H9 (cell line): ENCODE measurements at regions not wholly inside any gene's neighbourhood (a gene's known extent, or its start where the extent isn't known, plus 50 kb on each side); places are given as distances from the start of the nearest gene placed in this dataset.

ENCODE experiments used
- DNase-seq: peaks from one replicate; pipeline ENCODE4 v3.0.0-alpha.2; 2017
- H2AFZ ChIP-seq: one replicate; pipeline ENCODE4 v1.6.1; 2013; ENCODE audit warnings: mild to moderate bottlenecking, low read length, control low read depth, moderate library complexity
- H2AK5ac ChIP-seq: 2 replicates; pipeline ENCODE4 v1.6.1; 2013; ENCODE audit warnings: low read length, control low read depth, mixed read lengths; ENCODE audit not compliant: insufficient read length
- H2BK120ac ChIP-seq: one replicate; pipeline ENCODE4 v1.6.1; 2013; ENCODE audit warnings: low read depth, mild to moderate bottlenecking, low read length, control low read depth, inconsistent platforms; ENCODE audit not compliant: poor library complexity, severe bottlenecking
- H2BK12ac ChIP-seq: 2 replicates; pipeline ENCODE4 v1.6.1; 2013; ENCODE audit warnings: low read length, control low read depth, mixed read lengths, low read depth; ENCODE audit not compliant: insufficient read length
- H2BK15ac ChIP-seq: 2 replicates; pipeline ENCODE4 v1.6.1; 2013; ENCODE audit warnings: low read depth, low read length, control low read depth
- H2BK20ac ChIP-seq: one replicate; pipeline ENCODE4 v1.6.1; 2013; ENCODE audit warnings: low read depth, mild to moderate bottlenecking, low read length, control low read depth, inconsistent platforms; ENCODE audit not compliant: poor library complexity, severe bottlenecking
- H2BK5ac ChIP-seq: 2 replicates; pipeline ENCODE4 v1.6.1; 2013; ENCODE audit warnings: low read length, control low read depth, mixed read lengths; ENCODE audit not compliant: insufficient read length
- H3K14ac ChIP-seq: 2 replicates; pipeline ENCODE4 v1.6.1; 2013; ENCODE audit warnings: low read length, control low read depth; ENCODE audit not compliant: insufficient read depth
- H3K18ac ChIP-seq: 2 replicates; pipeline ENCODE4 v1.6.1; 2013; ENCODE audit warnings: low read depth, mild to moderate bottlenecking, mixed read lengths, low read length, control low read depth; ENCODE audit not compliant: insufficient read length
- H3K23ac ChIP-seq: 2 replicates; pipeline ENCODE4 v1.6.1; 2013; ENCODE audit warnings: low read length, control low read depth, mixed read lengths, low read depth; ENCODE audit not compliant: insufficient read length
- H3K23me2 ChIP-seq: 2 replicates; pipeline ENCODE4 v1.6.1; 2013; ENCODE audit warnings: low read depth, mild to moderate bottlenecking, mixed read lengths, low read length, control low read depth; ENCODE audit not compliant: insufficient read length, poor library complexity, severe bottlenecking
- H3K27ac ChIP-seq: 2 replicates; pipeline ENCODE4 v1.5.1; 2013; ENCODE audit warnings: low read length, control low read depth, mixed read lengths, low read depth; ENCODE audit not compliant: insufficient read length
- H3K27me3 ChIP-seq: 2 replicates; pipeline ENCODE4 v1.6.1; 2013; ENCODE audit warnings: low read length, control low read depth, inconsistent platforms; ENCODE audit not compliant: insufficient read depth
- H3K4ac ChIP-seq: 2 replicates; pipeline ENCODE4 v1.6.1; 2013; ENCODE audit warnings: low read depth, mild to moderate bottlenecking, control low read depth, inconsistent platforms, low read length, moderate library complexity
- H3K4me1 ChIP-seq: 2 replicates; pipeline ENCODE4 v1.6.1; 2013; ENCODE audit warnings: low read length, control low read depth, inconsistent platforms; ENCODE audit not compliant: insufficient read depth
- H3K4me2 ChIP-seq: 2 replicates; pipeline ENCODE4 v1.6.1; 2013; ENCODE audit warnings: low read length, control low read depth, mixed read lengths; ENCODE audit not compliant: insufficient read length, insufficient read depth
- H3K56ac ChIP-seq: 2 replicates; pipeline ENCODE4 v1.6.1; 2013; ENCODE audit warnings: low read depth, mild to moderate bottlenecking, mixed read lengths, low read length, control low read depth; ENCODE audit not compliant: insufficient read length
- H3K79me1 ChIP-seq: 2 replicates; pipeline ENCODE4 v1.6.1; 2013; ENCODE audit warnings: low read depth, mild to moderate bottlenecking, moderate library complexity, low read length, control low read depth, inconsistent platforms; ENCODE audit not compliant: insufficient read depth, poor library complexity, severe bottlenecking
- H3K79me2 ChIP-seq: 2 replicates; pipeline ENCODE4 v1.6.1; 2013; ENCODE audit warnings: low read length, control low read depth, inconsistent platforms; ENCODE audit not compliant: insufficient read depth
- H3K9ac ChIP-seq: 2 replicates; pipeline ENCODE4 v1.6.1; 2013; ENCODE audit warnings: low read length, control low read depth, mixed read lengths; ENCODE audit not compliant: insufficient read length; ENCODE audit errors: extremely low read depth
- H3K9me3 ChIP-seq: one replicate; pipeline ENCODE4 v1.6.1; 2013; ENCODE audit warnings: low read depth, low read length, inconsistent platforms; ENCODE audit not compliant: control insufficient read depth
- H3T11ph ChIP-seq: one replicate; pipeline ENCODE4 v1.6.1; 2013; ENCODE audit warnings: mild to moderate bottlenecking, low read length, control low read depth, inconsistent platforms
- H4K20me1 ChIP-seq: one replicate; pipeline ENCODE4 v1.6.1; 2013; ENCODE audit not compliant: control insufficient read depth, insufficient read length, insufficient read depth
- H4K5ac ChIP-seq: 2 replicates; pipeline ENCODE4 v1.6.1; 2013; ENCODE audit warnings: low read depth, mild to moderate bottlenecking, mixed read lengths, low read length, control low read depth; ENCODE audit not compliant: insufficient read length
- H4K8ac ChIP-seq: replicated peaks from 2 replicates; pipeline ENCODE4 v1.6.1; 2013; ENCODE audit warnings: low read length, control low read depth, mixed read lengths, low read depth; ENCODE audit not compliant: insufficient read length
- H4K91ac ChIP-seq: 2 replicates; pipeline ENCODE4 v1.6.1; 2013; ENCODE audit warnings: low read depth, mild to moderate bottlenecking, moderate library complexity, mixed read lengths, low read length, control low read depth; ENCODE audit not compliant: insufficient read length
- H3K27ac Mint-ChIP-seq, 3 experiments: 2 replicates in 2 of 3; 3 replicates in 1 of 3; pipeline ENCODE4 v1.8.0; 2020 to 2021; ENCODE audit warnings: mixed read lengths in 3 of 3, mild to moderate bottlenecking in 1 of 3, moderate library complexity in 1 of 3
- H3K27me3 Mint-ChIP-seq: 2 replicates; pipeline ENCODE4 v1.8.0; 2021; ENCODE audit warnings: low read depth, mild to moderate bottlenecking, moderate library complexity, mixed read lengths
- H3K36me3 Mint-ChIP-seq, 3 experiments: 2 replicates in 2 of 3; 3 replicates in 1 of 3; pipeline ENCODE4 v1.8.0; 2020 to 2021; ENCODE audit warnings: low read depth in 3 of 3, mixed read lengths in 3 of 3; ENCODE audit not compliant: insufficient read depth in 1 of 3
- H3K4me1 Mint-ChIP-seq, 2 experiments: 2 replicates each; pipeline ENCODE4 v1.8.0; 2020; ENCODE audit warnings: mixed read lengths in 2 of 2
- H3K4me3 Mint-ChIP-seq, 2 experiments: 2 replicates in 1 of 2; 3 replicates in 1 of 2; pipeline ENCODE4 v1.8.0; 2020 to 2021; ENCODE audit warnings: mild to moderate bottlenecking in 2 of 2, mixed read lengths in 2 of 2, moderate library complexity in 1 of 2
- H3K9me3 Mint-ChIP-seq, 2 experiments: 2 replicates in 1 of 2; 3 replicates in 1 of 2; pipeline ENCODE4 v1.8.0; 2020; ENCODE audit warnings: mild to moderate bottlenecking in 2 of 2, mixed read lengths in 2 of 2, moderate library complexity in 1 of 2
- CTCF ChIP-seq: fragments of 200-600 bp; sonication (generic); conservative IDR thresholded peaks from 3 replicates; pipeline ENCODE4 v1.8.0; 2021; ENCODE audit warnings: antibody characterized with exemption, mild to moderate bottlenecking
- WGBS: extraction: QIAGEN DNeasy Blood & Tissue Kit; methylation state at CpG from one replicate; pipeline ENCODE4 v1.1.7; 2013; ENCODE audit warnings: missing lambda C conversion rate, low lambda C conversion rate, mixed read lengths; ENCODE audit not compliant: insufficient read length; ENCODE audit errors: extremely low coverage; 5-methylcytosine and 5-hydroxymethylcytosine counted together

- H3K79me2 ChIP-seq: no peaks in the 10 kb centered on the region
- no peak for DNase-seq
- Mint-ChIP-seq H3K9me3 (peaks cover 7 to 8% of the 10 kb centered on the region in 2 experiments; a peak in 4 of 5 replicates), H3K27ac (no peak overlapping the region), H3K4me3 (no peak overlapping the region), H3K36me3 (peaks cover 3 to 8% (median 4%) of the 10 kb centered on the region in 3 experiments), H3K27me3 (no peaks in the 10 kb centered on the region), H3K4me1 (no peaks in the 10 kb centered on the region)
- no peak overlapping the region for H2BK20ac ChIP-seq
- no peaks in the 10 kb centered on the region for H4K20me1 ChIP-seq
- H3K56ac ChIP-seq: no peak overlapping the region
- H2BK12ac ChIP-seq: no peak overlapping the region
- H2AFZ ChIP-seq: no peak overlapping the region
- no peak overlapping the region for H3K27ac ChIP-seq
- no peak overlapping the region for H4K91ac ChIP-seq
- H3K9ac ChIP-seq: no peak overlapping the region
- H3K23me2 ChIP-seq: no peaks in the 10 kb centered on the region
- no peaks in the 10 kb centered on the region for H3K9me3 ChIP-seq
- no peak overlapping the region for H3K14ac ChIP-seq
- no CpG with 5 or more reads among the region's 7 CpGs for WGBS
- no peak overlapping the region for H2BK5ac ChIP-seq
- H3K27me3 ChIP-seq: no peaks in the 10 kb centered on the region
- no peak overlapping the region for H2BK120ac ChIP-seq
- H2BK15ac ChIP-seq: no peak overlapping the region
- H4K5ac ChIP-seq: no peak overlapping the region
- H3K4me2 ChIP-seq: no peak overlapping the region
- no peaks in the 10 kb centered on the region for H3K79me1 ChIP-seq
- H4K8ac ChIP-seq: no peak overlapping the region
- H3T11ph ChIP-seq: no peak overlapping the region
- H3K4me1 ChIP-seq: no peaks in the 10 kb centered on the region
- no peak for TF ChIP-seq CTCF
- no peak overlapping the region for H3K4ac ChIP-seq
- H3K23ac ChIP-seq: no peak overlapping the region
- no peak overlapping the region for H2AK5ac ChIP-seq
- no peak overlapping the region for H3K18ac ChIP-seq
Measured at GRCh38 chr6:115839583-115840181, 221.0 kb downstream of the FRK start.
